Neural progenitor cell (in vitro differentiated cells): ENCODE measurements at regions not wholly inside any gene's neighbourhood (a gene's known extent, or its start where the extent isn't known, plus 50 kb on each side); places are given as distances from the start of the nearest gene placed in this dataset.

Experiments
- CTCF ChIP-seq: fragments of 200-600 bp; sonication (generic); IDR thresholded peaks from 2 replicates; pipeline ENCODE4 v1.5.1; 2017; ENCODE audit warnings: antibody characterized with exemption, mild to moderate bottlenecking
- EZH2 ChIP-seq: fragments of 200-600 bp; sonication (generic); IDR thresholded peaks from 2 replicates; pipeline ENCODE4 v1.6.1; 2017; ENCODE audit warnings: antibody characterized with exemption, mild to moderate bottlenecking, moderate library complexity
- EZH2phosphoT487 ChIP-seq: fragments of 200-600 bp; sonication (generic); IDR thresholded peaks from 2 replicates; pipeline ENCODE4 v1.6.1; 2017; ENCODE audit warnings: antibody characterized with exemption

- TF ChIP-seq EZH2 (no peak), CTCF (no peak), EZH2phosphoT487 (no peak)
Observed at GRCh38 chr2:59691518-59692190, 861.8 kb downstream of the BCL11A start.
